GM12865 (cell line): ENCODE measurements at regions not wholly inside any gene's neighbourhood (a gene's known extent, or its start where the extent isn't known, plus 50 kb on each side); places are given as distances from the start of the nearest gene placed in this dataset.

Experiments used
- DNase-seq: peaks from one replicate; pipeline ENCODE4 v3.0.0; 2010; ENCODE audit warnings: low read depth
- H3K4me3 ChIP-seq: 2 replicates; pipeline ENCODE4 v1.5.1; 2011; ENCODE audit warnings: mild to moderate bottlenecking, low read depth, low read length, control low read depth
- CTCF ChIP-seq: IDR thresholded peaks from 2 replicates; pipeline ENCODE4 v1.5.1; 2011; ENCODE audit warnings: low read length, control low read depth, low read depth, inconsistent platforms; ENCODE audit not compliant: insufficient read depth; ENCODE audit errors: missing control alignments

- no peak overlapping the region for H3K4me3 ChIP-seq
- TF ChIP-seq CTCF: no peak
Observed at GRCh38 chr2:744088-744487, 66.9 kb upstream of the TMEM18 start.

GRCh38 chr2:742221-742620 lies 65.0 kb upstream of the TMEM18 start:
- no peak for TF ChIP-seq CTCF
- no peak for DNase-seq
- H3K4me3 ChIP-seq: no peak overlapping the region

More at GRCh38 chr2:744088-744487, 66.9 kb upstream of the TMEM18 start:
- DNase-seq: no peak

GRCh38 chr2:741195-741496 lies 63.9 kb upstream of the TMEM18 start:
- no peak for DNase-seq
- TF ChIP-seq CTCF: no peak
- H3K4me3 ChIP-seq: no peak overlapping the region

- DNase-seq: peak; percentile 78
- peak overlapping the region; percentile 62 for H3K4me3 ChIP-seq
Observed at GRCh38 chr2:740322-741194, 63.4 kb upstream of the TMEM18 start.

- DNase-seq: peak; percentile 41
- peak overlapping the region; percentile 62 for H3K4me3 ChIP-seq
Observed at GRCh38 chr2:739864-740321, 62.7 kb upstream of the TMEM18 start.

GRCh38 chr2:736939-737338 lies 59.7 kb upstream of the TMEM18 start:
- no peak for DNase-seq
- no peak overlapping the region for H3K4me3 ChIP-seq
- TF ChIP-seq CTCF: no peak

- no peak for TF ChIP-seq CTCF
- H3K4me3 ChIP-seq: no peak overlapping the region
- no peak for DNase-seq
Observed at GRCh38 chr2:735670-736218, 58.5 kb upstream of the TMEM18 start.

- no peak for TF ChIP-seq CTCF
- no peak for DNase-seq
Observed at GRCh38 chr2:734496-734895, 57.3 kb upstream of the TMEM18 start.

More at GRCh38 chr2:734496-734895, 57.3 kb upstream of the TMEM18 start:
- no peak overlapping the region for H3K4me3 ChIP-seq
